ENCODE measurements at regions not wholly inside any gene's neighbourhood (a gene's known extent, or its start where the extent isn't known, plus 50 kb on each side); places are given as distances from the start of the nearest gene placed in this dataset.

GRCh38 chr13:53885997-53886396 is 857.4 kb downstream of the OLFM4 start:
- no peak for DNase-seq

- DNase-seq, result no peak
Observed at GRCh38 chr13:53890696-53891095, 862.1 kb downstream of the OLFM4 start.

GRCh38 chr13:53901593-53901992 is 873.0 kb downstream of the OLFM4 start:
- no peak for DNase-seq

GRCh38 chr13:53907891-53908290 is 879.3 kb downstream of the OLFM4 start:
- no peak for DNase-seq

- peak; percentile 47 for DNase-seq
Observed at GRCh38 chr13:53920916-53921315, 892.3 kb downstream of the OLFM4 start.

GRCh38 chr13:53921473-53921872 is 892.9 kb downstream of the OLFM4 start:
- no peak for DNase-seq

GRCh38 chr13:53941588-53942190 is 913.1 kb downstream of the OLFM4 start:
- no peak for DNase-seq

GRCh38 chr13:53946500-53946899 is 917.9 kb downstream of the OLFM4 start:
- no peak for DNase-seq

GRCh38 chr13:53953183-53953582 is 924.6 kb downstream of the OLFM4 start:
- peak; percentile 37 for DNase-seq
